ENCODE measurements at regions not wholly inside any gene's neighbourhood (a gene's known extent, or its start where the extent isn't known, plus 50 kb on each side); places are given as distances from the start of the nearest gene placed in this dataset.

DNA sequence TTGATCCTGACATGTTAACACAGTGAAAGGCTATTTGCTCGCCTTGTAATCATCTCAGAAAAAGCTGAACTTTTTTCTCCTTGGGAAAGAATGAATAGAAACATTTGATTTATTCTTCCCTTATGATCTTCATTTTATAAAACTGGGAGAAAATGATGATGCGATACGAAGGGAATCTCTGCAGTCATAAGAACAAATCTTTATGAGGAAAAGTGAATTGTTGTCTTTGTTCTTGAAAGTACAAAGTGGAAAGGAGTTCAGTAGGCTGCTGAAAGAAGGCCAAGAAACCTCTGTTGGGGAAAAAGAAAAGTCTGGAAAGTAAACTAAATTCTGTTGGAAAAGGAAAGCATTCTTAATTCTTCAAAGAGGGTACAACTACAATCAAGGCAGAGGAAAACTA lies 248.8 kb downstream of the NSUN3 start:
- no peak for TF ChIP-seq EZH2phosphoT487 (IDR thresholded peaks at IDR 0.05; ENCODE audit: low read depth)
- TF ChIP-seq, protein P1, sequence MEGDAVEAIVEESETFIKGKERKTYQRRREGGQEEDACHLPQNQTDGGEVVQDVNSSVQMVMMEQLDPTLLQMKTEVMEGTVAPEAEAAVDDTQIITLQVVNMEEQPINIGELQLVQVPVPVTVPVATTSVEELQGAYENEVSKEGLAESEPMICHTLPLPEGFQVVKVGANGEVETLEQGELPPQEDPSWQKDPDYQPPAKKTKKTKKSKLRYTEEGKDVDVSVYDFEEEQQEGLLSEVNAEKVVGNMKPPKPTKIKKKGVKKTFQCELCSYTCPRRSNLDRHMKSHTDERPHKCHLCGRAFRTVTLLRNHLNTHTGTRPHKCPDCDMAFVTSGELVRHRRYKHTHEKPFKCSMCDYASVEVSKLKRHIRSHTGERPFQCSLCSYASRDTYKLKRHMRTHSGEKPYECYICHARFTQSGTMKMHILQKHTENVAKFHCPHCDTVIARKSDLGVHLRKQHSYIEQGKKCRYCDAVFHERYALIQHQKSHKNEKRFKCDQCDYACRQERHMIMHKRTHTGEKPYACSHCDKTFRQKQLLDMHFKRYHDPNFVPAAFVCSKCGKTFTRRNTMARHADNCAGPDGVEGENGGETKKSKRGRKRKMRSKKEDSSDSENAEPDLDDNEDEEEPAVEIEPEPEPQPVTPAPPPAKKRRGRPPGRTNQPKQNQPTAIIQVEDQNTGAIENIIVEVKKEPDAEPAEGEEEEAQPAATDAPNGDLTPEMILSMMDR (IDR thresholded peaks at IDR 0.05; ENCODE audit: low read depth, low read length), result no peak
- Histone ChIP-seq H3K79me2 (ENCODE audit: low read length) (no peaks in the 10 kb centered on the region), H3K4me1 (ENCODE audit: low read length) (no peaks in the 10 kb centered on the region), H3K27ac (ENCODE audit: low read length) (no peak overlapping the region), H4K20me1 (ENCODE audit: insufficient read depth, low read length) (no peaks in the 10 kb centered on the region), H3K9ac (ENCODE audit: low read length) (no peak overlapping the region), H3K4me3 (ENCODE audit: low read length) (no peak overlapping the region), H2AFZ (ENCODE audit: low read depth, low read length) (no peak overlapping the region), H3K36me3 (replicated peaks; ENCODE audit: low read depth, low read length) (no peaks in the 10 kb centered on the region), H3K9me3 (ENCODE audit: insufficient read depth, low read length) (no peaks in the 10 kb centered on the region), H3K27me3 (ENCODE audit: low read depth, low read length) (no peaks in the 10 kb centered on the region), H3K4me2 (ENCODE audit: low read length) (no peak overlapping the region)

DNA sequence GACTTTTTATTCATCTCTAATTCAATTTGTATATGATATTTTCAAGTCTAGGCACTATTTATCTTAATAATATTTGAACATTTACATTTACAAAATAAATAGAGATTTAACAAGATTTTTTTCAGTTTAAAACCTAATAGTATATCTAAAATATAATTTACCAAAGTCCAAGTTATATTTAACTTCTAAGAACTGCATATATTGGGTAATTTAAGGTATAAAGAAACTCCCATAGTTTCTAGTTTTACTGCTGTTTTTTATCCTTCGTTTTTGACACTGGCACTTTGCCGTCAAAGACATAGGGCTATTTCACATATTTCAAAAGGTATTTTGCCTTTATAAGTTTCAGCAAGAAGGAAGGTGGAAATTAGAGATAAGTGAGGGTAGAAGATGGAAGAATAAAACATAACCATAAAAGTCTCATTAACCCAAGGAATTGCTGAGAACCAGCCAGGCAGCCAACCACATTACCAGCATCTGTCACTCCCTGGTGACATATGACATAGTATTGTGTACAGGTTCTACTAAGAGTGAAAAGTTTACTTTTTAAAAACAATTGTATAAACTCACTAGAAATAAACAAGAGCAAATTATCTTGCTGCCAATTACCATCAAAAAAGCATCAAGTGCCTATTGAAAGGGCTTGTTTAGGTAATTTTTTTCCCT lies 251.5 kb downstream of the NSUN3 start:
- Histone ChIP-seq H3K27ac (ENCODE audit: low read length) (no peak overlapping the region), H2AFZ (ENCODE audit: low read depth, low read length) (no peak overlapping the region), H3K4me1 (ENCODE audit: low read length) (no peaks in the 10 kb centered on the region), H3K9ac (ENCODE audit: low read length) (no peak overlapping the region), H3K9me3 (ENCODE audit: insufficient read depth, low read length) (no peaks in the 10 kb centered on the region), H3K79me2 (ENCODE audit: low read length) (no peaks in the 10 kb centered on the region), H3K36me3 (replicated peaks; ENCODE audit: low read depth, low read length) (no peaks in the 10 kb centered on the region), H3K4me3 (ENCODE audit: low read length) (no peak overlapping the region), H4K20me1 (ENCODE audit: insufficient read depth, low read length) (no peaks in the 10 kb centered on the region), H3K4me2 (ENCODE audit: low read length) (no peak overlapping the region), H3K27me3 (ENCODE audit: low read depth, low read length) (no peaks in the 10 kb centered on the region)
- TF ChIP-seq, protein P1 (IDR thresholded peaks at IDR 0.05; ENCODE audit: low read depth, low read length), result no peak

DNA sequence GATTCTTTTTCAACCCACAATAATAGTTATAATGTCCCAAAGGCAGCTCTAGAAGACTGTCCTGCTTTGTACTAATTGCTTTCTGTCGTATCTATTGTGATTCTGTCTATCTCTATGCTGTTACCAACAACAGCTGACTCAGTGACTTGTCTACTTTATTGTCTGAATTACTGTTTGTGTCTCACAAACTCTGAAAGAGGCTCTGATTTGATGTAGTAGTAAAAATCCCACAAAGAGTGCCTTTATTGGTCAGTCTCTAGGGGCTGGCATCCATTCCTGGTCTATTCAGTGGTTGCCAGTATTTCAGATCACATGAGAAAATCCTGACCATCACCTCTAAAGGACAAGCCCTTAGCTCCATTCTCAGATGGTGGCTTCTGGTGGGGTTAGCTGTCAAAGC lies 254.2 kb downstream of the NSUN3 start:
- Histone ChIP-seq H3K4me2 (ENCODE audit: low read length) (no peak overlapping the region), H3K4me3 (ENCODE audit: low read length) (no peak overlapping the region), H2AFZ (ENCODE audit: low read depth, low read length) (no peak overlapping the region), H3K9ac (ENCODE audit: low read length) (no peak overlapping the region), H3K4me1 (ENCODE audit: low read length) (no peaks in the 10 kb centered on the region), H3K27ac (ENCODE audit: low read length) (no peak overlapping the region), H3K36me3 (replicated peaks; ENCODE audit: low read depth, low read length) (no peaks in the 10 kb centered on the region), H3K27me3 (ENCODE audit: low read depth, low read length) (no peaks in the 10 kb centered on the region), H4K20me1 (ENCODE audit: insufficient read depth, low read length) (no peaks in the 10 kb centered on the region), H3K9me3 (ENCODE audit: insufficient read depth, low read length) (no peaks in the 10 kb centered on the region), H3K79me2 (ENCODE audit: low read length) (no peaks in the 10 kb centered on the region)
- TF ChIP-seq EZH2phosphoT487 (IDR thresholded peaks at IDR 0.05; ENCODE audit: low read depth), result no peak
- TF ChIP-seq, protein P1 (IDR thresholded peaks at IDR 0.05; ENCODE audit: low read depth, low read length), result no peak

DNA sequence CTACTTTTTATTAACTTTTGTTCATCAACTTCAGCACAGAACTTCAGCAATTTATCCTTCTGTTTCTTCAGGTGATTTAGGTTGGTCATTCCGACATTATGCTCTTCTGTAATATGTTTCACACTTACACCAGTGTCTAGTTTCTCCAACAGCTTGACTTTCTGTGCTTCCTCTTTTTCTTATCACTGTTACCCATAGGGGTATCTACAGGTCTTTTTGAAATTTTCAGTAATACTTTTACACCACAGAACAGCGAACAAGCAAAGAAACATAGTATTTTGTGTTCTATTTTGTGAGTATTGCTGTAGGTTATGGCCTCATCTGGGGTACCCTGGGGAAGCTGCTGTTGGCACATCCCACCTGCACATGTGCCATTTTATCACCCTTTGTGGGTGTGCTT lies 260.7 kb downstream of the NSUN3 start:
- Histone ChIP-seq H3K9me3 (ENCODE audit: insufficient read depth, low read length) (0 out of 2 replicates have a peak, but pooled peaks cover 3% of the 10 kb centered on the region), H3K36me3 (replicated peaks; ENCODE audit: low read depth, low read length) (no peaks in the 10 kb centered on the region), H3K9ac (ENCODE audit: low read length) (no peak overlapping the region), H2AFZ (ENCODE audit: low read depth, low read length) (no peak overlapping the region), H3K27me3 (ENCODE audit: low read depth, low read length) (no peaks in the 10 kb centered on the region), H3K4me1 (ENCODE audit: low read length) (no peaks in the 10 kb centered on the region), H3K4me2 (ENCODE audit: low read length) (no peak overlapping the region), H4K20me1 (ENCODE audit: insufficient read depth, low read length) (no peaks in the 10 kb centered on the region), H3K79me2 (ENCODE audit: low read length) (no peaks in the 10 kb centered on the region), H3K27ac (ENCODE audit: low read length) (no peak overlapping the region), H3K4me3 (ENCODE audit: low read length) (no peak overlapping the region)
- TF ChIP-seq EZH2phosphoT487 (IDR thresholded peaks at IDR 0.05; ENCODE audit: low read depth), result no peak
- TF ChIP-seq, protein P1 (IDR thresholded peaks at IDR 0.05; ENCODE audit: low read depth, low read length), result no peak
